ENCODE measurements at regions not wholly inside any gene's neighbourhood (a gene's known extent, or its start where the extent isn't known, plus 50 kb on each side); places are given as distances from the start of the nearest gene placed in this dataset.

DNA sequence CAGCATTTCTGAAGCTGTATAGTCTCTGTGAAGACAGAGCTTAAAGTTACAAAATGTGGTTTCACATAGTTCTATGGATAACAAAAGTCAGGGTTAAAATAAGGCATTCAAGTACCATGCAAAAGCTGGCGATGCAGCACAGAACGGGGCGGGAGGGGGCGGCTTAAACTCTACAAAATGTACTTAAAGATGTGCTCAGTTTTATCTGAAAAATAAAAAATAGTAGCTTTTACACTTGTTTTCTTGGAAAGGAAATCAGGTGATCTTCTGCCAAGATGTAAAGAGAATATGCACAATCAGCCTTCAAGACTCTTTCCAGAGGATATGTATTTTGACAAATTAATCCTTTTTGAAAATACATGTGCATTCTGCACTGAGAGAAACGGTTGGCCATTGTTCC is 301.7 kb upstream of the EMCN start:
- no TSS peak for BruUV-seq (replicated peaks)
- Histone ChIP-seq H3K9me2 (ENCODE audit: insufficient read depth) (no peaks in the 10 kb centered on the region), H3K4me1 (ENCODE audit: control insufficient read depth in 1 of 2, insufficient read depth in 2 of 2, low read length in 2 of 2) (peaks cover 6 to 29% of the 10 kb centered on the region in 2 experiments), H2AFZ (ENCODE audit: low read depth, low read length, poor library complexity, severe bottlenecking) (peak overlapping the region; percentile 3), H4K20me1 (ENCODE audit: insufficient read depth) (no peaks in the 10 kb centered on the region), H3K27me3 (ENCODE audit: insufficient read depth, low read length) (no peaks in the 10 kb centered on the region), H3K9ac (ENCODE audit: low read length) (no peak overlapping the region), H3K4me2 (ENCODE audit: low read length) (no peak overlapping the region), H3K9me3 (ENCODE audit: control insufficient read depth in 1 of 2, insufficient read depth in 1 of 2, low read depth in 1 of 2, low read length in 2 of 2) (no peaks in the 10 kb centered on the region), H3K27ac (ENCODE audit: low read depth, low read length) (no peak overlapping the region), H3K4me3 (replicated peaks in 1 of 2; ENCODE audit: low read depth in 1 of 2, low read length in 2 of 2) (no peak overlapping the region), H3K36me3 (ENCODE audit: control insufficient read depth in 1 of 2, insufficient read depth in 2 of 2, low read length in 2 of 2) (no peaks in the 10 kb centered on the region), H3K79me2 (ENCODE audit: insufficient read depth, low read length) (no peaks in the 10 kb centered on the region)
- CTCF ChIA-PET: no interaction called here
- intact Hi-C loops (cut with micrococcal nuclease): no loop called here
- TF ChIP-seq SIN3A (IDR thresholded peaks at IDR 0.05; ENCODE audit: low read depth) (no peak), ZNF274 (IDR thresholded peaks at IDR 0.05; ENCODE audit: low read depth, low read length) (no peak), ELF1 (IDR thresholded peaks at IDR 0.05; ENCODE audit: borderline replicate concordance, low read depth) (no peak), CBX3 (IDR thresholded peaks at IDR 0.05; ENCODE audit: low read depth) (no peak), SRF (IDR thresholded peaks at IDR 0.05; ENCODE audit: low read depth) (no peak)
- ATAC-seq (no peak), DNase-seq (ENCODE audit: low read depth, low spot score) (no peak)
- POLR2A ChIA-PET: no interaction called here
- RAD21 ChIA-PET (ENCODE audit: low non-redundant PET in 1 of 2, low total read pairs in 2 of 2, uncharacterized antibody in 2 of 2, unreplicated experiment in 2 of 2): no interaction called here

GRCh38 chr4:100816436-100817045 is 298.7 kb upstream of the EMCN start:
- BruUV-seq (replicated peaks): no TSS peak
- H3K9me3 ChIP-seq (ENCODE audit: control insufficient read depth in 1 of 2, insufficient read depth in 1 of 2, low read depth in 1 of 2, low read length in 2 of 2): no peaks in the 10 kb centered on the region
- no peaks in the 10 kb centered on the region for H4K20me1 ChIP-seq (ENCODE audit: insufficient read depth)
- H3K79me2 ChIP-seq (ENCODE audit: insufficient read depth, low read length): no peaks in the 10 kb centered on the region
- H3K9ac ChIP-seq (ENCODE audit: low read length): no peak overlapping the region
- ChIA-PET CTCF (no interaction called here), POLR2A (no interaction called here), RAD21 (ENCODE audit: low non-redundant PET in 1 of 2, low total read pairs in 2 of 2, uncharacterized antibody in 2 of 2, unreplicated experiment in 2 of 2) (no interaction called here)
- H3K4me1 ChIP-seq (ENCODE audit: control insufficient read depth in 1 of 2, insufficient read depth in 2 of 2, low read length in 2 of 2): peaks cover 0 to 5% of the 10 kb centered on the region in 2 experiments; a peak in 1 of 4 replicates
- intact Hi-C loops (cut with micrococcal nuclease): no loop called here
- H3K9me2 ChIP-seq (ENCODE audit: insufficient read depth): no peaks in the 10 kb centered on the region
- TF ChIP-seq EGR1 (IDR thresholded peaks at IDR 0.05; ENCODE audit: low read depth) (no peak), FOSL1 (IDR thresholded peaks at IDR 0.05; ENCODE audit: low read depth) (no peak), MAX (IDR thresholded peaks at IDR 0.05) (no peak), CBX3 (IDR thresholded peaks at IDR 0.05; ENCODE audit: low read depth) (no peak), POLR2A (IDR thresholded peaks at IDR 0.05; ENCODE audit: borderline replicate concordance, extremely low read depth, insufficient read depth, insufficient read length) (no peak), CEBPB (IDR thresholded peaks at IDR 0.05; ENCODE audit: low read depth) (no peak), ZNF274 (IDR thresholded peaks at IDR 0.05; ENCODE audit: low read depth, low read length) (no peak), ELF1 (IDR thresholded peaks at IDR 0.05; ENCODE audit: borderline replicate concordance, low read depth) (no peak), TCF7L2 (IDR thresholded peaks at IDR 0.05; ENCODE audit: borderline replicate concordance, extremely low read depth, insufficient read depth, insufficient read length) (no peak)
- TF ChIP-seq, protein P1, sequence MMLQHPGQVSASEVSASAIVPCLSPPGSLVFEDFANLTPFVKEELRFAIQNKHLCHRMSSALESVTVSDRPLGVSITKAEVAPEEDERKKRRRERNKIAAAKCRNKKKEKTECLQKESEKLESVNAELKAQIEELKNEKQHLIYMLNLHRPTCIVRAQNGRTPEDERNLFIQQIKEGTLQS (IDR thresholded peaks at IDR 0.05): no peak
- peak; percentile 27; the same call in 1 of the 2 replicates for ATAC-seq
- H3K27ac ChIP-seq (ENCODE audit: low read depth, low read length): no peak overlapping the region
- no peaks in the 10 kb centered on the region for H3K36me3 ChIP-seq (ENCODE audit: control insufficient read depth in 1 of 2, insufficient read depth in 2 of 2, low read length in 2 of 2)
- H3K4me2 ChIP-seq (ENCODE audit: low read length): 0 out of 2 replicates have a peak overlapping the region, but pooled peaks have one; percentile 2
- H3K4me3 ChIP-seq (replicated peaks in 1 of 2; ENCODE audit: low read depth in 1 of 2, low read length in 2 of 2): no peak overlapping the region
- H2AFZ ChIP-seq (ENCODE audit: low read depth, low read length, poor library complexity, severe bottlenecking): peak overlapping the region; percentile 34
- H3K27me3 ChIP-seq (ENCODE audit: insufficient read depth, low read length): no peaks in the 10 kb centered on the region
- DNase-seq (ENCODE audit: low read depth, low spot score): no peak
